Thyroid gland (tissue), 4 donors: ENCODE measurements at regions not wholly inside any gene's neighbourhood (a gene's known extent, or its start where the extent isn't known, plus 50 kb on each side); places are given as distances from the start of the nearest gene placed in this dataset.

Source experiments
- DNase-seq, 2 donors: peaks; one replicate each; pipeline ENCODE4 v3.0.0-alpha.2; 2019
- H3K27ac ChIP-seq, 3 donors: fragments of 200-600 bp; sonication (generic); 1 replicate in 2 of 3; 2 replicates in 1 of 3; pipeline ENCODE4 v1.5.1; 2016 to 2019; ENCODE audit warnings: mild to moderate bottlenecking in 1 of 3, moderate library complexity in 1 of 3
- H3K27me3 ChIP-seq: fragments of 200-600 bp; sonication (generic); one replicate; pipeline ENCODE4 v1.5.1; 2019
- H3K36me3 ChIP-seq, 2 donors: fragments of 200-600 bp; sonication (generic); one replicate each; pipeline ENCODE4 v1.5.1; 2016 to 2019
- H3K4me1 ChIP-seq, 2 donors: fragments of 200-600 bp; sonication (generic); one replicate each; pipeline ENCODE4 v1.5.1; 2017 to 2019
- H3K4me3 ChIP-seq, 3 donors: fragments of 200-600 bp; sonication (generic); replicated peaks in 1 of 3; 1 replicate in 2 of 3; 2 replicates in 1 of 3; pipeline ENCODE4 v1.5.1; 2016; ENCODE audit warnings: mild to moderate bottlenecking in 1 of 3
- H3K9me3 ChIP-seq: fragments of 200-600 bp; sonication (generic); one replicate; pipeline ENCODE4 v1.5.1; 2017
- CTCF ChIP-seq, 6 experiments: fragments of 200-600 bp in 3 of 6; fragments of 450-650 bp in 3 of 6; sonication (generic) in 3 of 6; IDR thresholded peaks; one replicate each; pipeline ENCODE4 v1.5.1; 2016 to 2019; ENCODE audit warnings: antibody characterized with exemption in 6 of 6, mild to moderate bottlenecking in 2 of 6, inconsistent platforms in 1 of 6, moderate library complexity in 1 of 6
- POLR2A ChIP-seq, 2 donors: fragments of 450-650 bp; IDR thresholded peaks; one replicate each; pipeline ENCODE4 v1.6.1; 2017; ENCODE audit warnings: antibody characterized with exemption in 2 of 2, mild to moderate bottlenecking in 2 of 2, moderate library complexity in 1 of 2
- WGBS, 2 donors: methylation state at CpG; one replicate each; pipeline ENCODE4 v1.1.5; 2017; 5-methylcytosine and 5-hydroxymethylcytosine counted together
- intact Hi-C: fragments of 100-400 bp; cut with DNase I; formaldehyde crosslinking; loops from one replicate; pipeline ENCODE4 v1.15.1; 2023

GRCh38 chr7:119270644-119271043 is 1002.3 kb upstream of the KCND2 start:
- H3K9me3 ChIP-seq, result no peaks in the 10 kb centered on the region
- H3K36me3 ChIP-seq, result no peaks in the 10 kb centered on the region
- 72 to 82% methylated on average over 5 to 6 of the region's 6 CpGs for WGBS, 2 donors
- H3K27ac ChIP-seq, result no peak overlapping the region
- no peak for DNase-seq
- no peak overlapping the region for H3K4me3 ChIP-seq
- H3K4me1 ChIP-seq, result no peaks in the 10 kb centered on the region
- intact Hi-C loops, result no loop called here
- no peaks in the 10 kb centered on the region for H3K27me3 ChIP-seq
- no peak for TF ChIP-seq CTCF (IDR thresholded peaks at IDR 0.05)
- no peak for TF ChIP-seq POLR2A (IDR thresholded peaks at IDR 0.05)

- Histone ChIP-seq H3K4me1 (no peaks in the 10 kb centered on the region), H3K9me3 (no peaks in the 10 kb centered on the region), H3K27ac (no peak overlapping the region), H3K36me3 (no peaks in the 10 kb centered on the region), H3K4me3 (no peak overlapping the region), H3K27me3 (no peaks in the 10 kb centered on the region)
- no peak for DNase-seq
- TF ChIP-seq POLR2A (IDR thresholded peaks at IDR 0.05) (no peak), CTCF (IDR thresholded peaks at IDR 0.05) (no peak)
- 84 to 91% methylated on average over 8 to 9 of the region's 9 CpGs for WGBS, 2 donors
- intact Hi-C loops, result no loop called here
Measured at GRCh38 chr7:119271147-119271779, 1001.7 kb upstream of the KCND2 start.

DNA sequence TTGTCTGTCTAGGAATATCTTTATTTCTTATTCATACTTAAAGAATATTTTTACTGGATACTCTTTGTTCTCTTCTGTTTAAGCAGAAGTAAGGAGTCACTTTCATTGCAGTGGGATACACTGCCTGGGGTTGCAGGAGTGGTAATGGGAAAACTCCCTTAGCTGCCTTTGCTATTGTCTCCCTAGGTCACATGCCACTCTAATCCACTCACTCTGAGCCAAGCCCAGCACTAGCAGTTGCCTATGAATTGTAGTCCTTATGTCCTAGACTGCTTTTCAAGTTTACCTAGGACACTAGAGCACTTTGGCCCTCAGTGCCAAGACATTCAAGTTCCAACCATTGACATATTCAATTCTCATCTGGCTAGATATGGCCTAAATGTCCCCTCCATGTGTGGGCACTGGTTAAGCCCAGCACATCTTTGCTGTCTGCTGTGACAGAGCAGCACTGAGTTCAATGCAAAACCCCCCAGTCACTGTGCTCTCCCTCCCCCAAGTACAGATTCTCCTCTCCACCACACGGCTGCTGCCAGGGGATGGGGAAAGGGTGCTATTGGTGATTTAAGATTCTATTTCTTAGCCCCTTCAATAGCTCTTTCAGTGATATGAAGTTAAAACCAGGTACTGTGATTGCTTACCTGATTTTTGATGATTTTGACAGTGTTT is 991.7 kb upstream of the KCND2 start:
- no peak for DNase-seq
- no peaks in the 10 kb centered on the region for H3K4me1 ChIP-seq
- no peak for TF ChIP-seq POLR2A (IDR thresholded peaks at IDR 0.05)
- no peak for TF ChIP-seq CTCF (IDR thresholded peaks at IDR 0.05)

GRCh38 chr7:119283353-119283752 is 989.6 kb upstream of the KCND2 start:
- intact Hi-C loops, result no loop called here

More for the DNA sequence above, 991.7 kb upstream of the KCND2 start:
- H3K9me3 ChIP-seq, result no peaks in the 10 kb centered on the region
- no peaks in the 10 kb centered on the region for H3K36me3 ChIP-seq
- intact Hi-C loops, result no loop called here
- WGBS, 2 donors, result 33 to 81% methylated on average over 1 of the region's 1 CpG
- H3K4me3 ChIP-seq, result no peak overlapping the region
- no peak overlapping the region for H3K27ac ChIP-seq
- no peaks in the 10 kb centered on the region for H3K27me3 ChIP-seq

More at GRCh38 chr7:119283353-119283752, 989.6 kb upstream of the KCND2 start:
- no peak overlapping the region for H3K4me3 ChIP-seq
- H3K9me3 ChIP-seq, result no peaks in the 10 kb centered on the region
- no peak overlapping the region for H3K27ac ChIP-seq
- no peak for DNase-seq
- no peaks in the 10 kb centered on the region for H3K27me3 ChIP-seq
- no peaks in the 10 kb centered on the region for H3K4me1 ChIP-seq
- no peaks in the 10 kb centered on the region for H3K36me3 ChIP-seq
- TF ChIP-seq POLR2A (IDR thresholded peaks at IDR 0.05), result no peak
- TF ChIP-seq CTCF (IDR thresholded peaks at IDR 0.05), result no peak
- WGBS, 2 donors, result 89 to 90% methylated on average over 3 of the region's 3 CpGs
